ENCODE measurements at regions not wholly inside any gene's neighbourhood (a gene's known extent, or its start where the extent isn't known, plus 50 kb on each side); places are given as distances from the start of the nearest gene placed in this dataset.

DNA sequence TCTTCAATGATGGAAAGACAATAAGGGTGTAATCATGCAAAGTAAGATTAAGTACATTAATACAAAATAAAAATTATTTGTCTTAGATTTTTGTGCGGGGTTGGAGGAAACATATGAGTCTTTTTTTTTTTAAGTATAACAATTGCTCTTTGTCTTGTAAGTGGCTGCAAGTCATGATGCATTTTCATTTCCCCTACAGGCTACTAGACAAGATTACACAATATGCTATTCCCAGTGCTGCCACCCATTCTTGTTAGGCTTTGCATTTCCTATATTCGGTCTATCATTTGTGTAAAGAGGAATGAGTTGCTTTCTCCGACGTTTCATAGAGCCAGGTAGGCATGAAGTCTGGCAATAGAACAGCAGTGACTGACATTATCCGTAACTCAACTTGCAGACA is 294.2 kb upstream of the CYLC2 start:
- Mint-ChIP-seq H3K4me1 (no peaks in the 10 kb centered on the region), H3K27ac (no peak overlapping the region), H3K4me3 (no peak overlapping the region), H3K9me3 (peaks cover 7 to 19% (median 12%) of the 10 kb centered on the region in 3 donors), H3K27me3 (no peaks in the 10 kb centered on the region), H3K36me3 (no peaks in the 10 kb centered on the region)
- no peaks in the 10 kb centered on the region for H3K4me1 ChIP-seq (ENCODE audit: control insufficient read depth in 1 of 2, extremely low read depth in 1 of 2, insufficient read depth in 2 of 2, low read length in 2 of 2)
- H3K4me3 ChIP-seq (ENCODE audit: control insufficient read depth in 1 of 2, extremely low read depth in 1 of 2, low read length in 1 of 2): no peak overlapping the region
- H3K27me3 ChIP-seq (replicated peaks in 1 of 2; ENCODE audit: control insufficient read depth in 2 of 2, extremely low read depth in 1 of 2, insufficient read depth in 2 of 2, low read length in 1 of 2): no peaks in the 10 kb centered on the region
- 82% methylated on average over 3 of the region's 5 CpGs for WGBS (ENCODE audit: insufficient coverage)
- ChIA-PET CTCF (no interaction called here), POLR2A (no interaction called here)
- ATAC-seq (replicated peaks in 1 of 4): no peak
- H3K27ac ChIP-seq (ENCODE audit: low read length): no peak overlapping the region
- H3K36me3 ChIP-seq (ENCODE audit: control insufficient read depth in 2 of 2, extremely low read depth in 1 of 2, insufficient read depth in 1 of 2, low read length in 1 of 2): no peaks in the 10 kb centered on the region
- no peak for DNase-seq
- no peaks in the 10 kb centered on the region for H3K9me3 ChIP-seq

DNA sequence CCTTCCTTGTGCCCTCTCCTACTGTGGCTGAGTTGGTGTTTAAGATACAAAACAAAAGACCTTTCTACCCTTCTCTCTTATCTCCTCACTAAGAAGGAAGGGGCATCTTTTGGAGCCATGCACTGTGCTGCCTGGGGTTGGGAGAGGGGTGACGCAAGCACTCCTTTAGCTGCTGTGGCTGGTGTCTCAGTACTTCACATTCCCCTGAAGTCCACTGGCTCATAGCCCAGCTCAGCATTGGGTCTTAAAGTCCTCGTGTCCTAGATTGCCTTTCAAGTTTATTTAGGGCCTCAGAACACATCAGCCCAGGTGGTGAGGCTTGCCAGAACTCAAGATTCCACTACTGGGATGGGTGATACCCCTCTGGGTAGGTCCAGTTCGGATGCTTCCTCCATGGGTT is 325.9 kb upstream of the CYLC2 start:
- ATAC-seq (replicated peaks in 1 of 4) (no peak), DNase-seq (no peak)
- Mint-ChIP-seq H3K9me3 (peaks cover 2 to 22% (median 13%) of the 10 kb centered on the region in 3 donors), H3K4me3 (no peak overlapping the region), H3K27ac (no peak overlapping the region), H3K36me3 (no peaks in the 10 kb centered on the region), H3K27me3 (no peaks in the 10 kb centered on the region), H3K4me1 (no peaks in the 10 kb centered on the region)
- H3K36me3 ChIP-seq (ENCODE audit: control insufficient read depth in 2 of 2, extremely low read depth in 1 of 2, insufficient read depth in 1 of 2, low read length in 1 of 2): no peaks in the 10 kb centered on the region
- H3K9me3 ChIP-seq: no peaks in the 10 kb centered on the region
- H3K27me3 ChIP-seq (replicated peaks in 1 of 2; ENCODE audit: control insufficient read depth in 2 of 2, extremely low read depth in 1 of 2, insufficient read depth in 2 of 2, low read length in 1 of 2): no peaks in the 10 kb centered on the region
- CTCF ChIA-PET: no interaction called here
- POLR2A ChIA-PET: no interaction called here
- WGBS (ENCODE audit: insufficient coverage): 33% methylated on average over 2 of the region's 3 CpGs
- no peak overlapping the region for H3K27ac ChIP-seq (ENCODE audit: low read length)
- H3K4me3 ChIP-seq (ENCODE audit: control insufficient read depth in 1 of 2, extremely low read depth in 1 of 2, low read length in 1 of 2): no peak overlapping the region
- H3K4me1 ChIP-seq (ENCODE audit: control insufficient read depth in 1 of 2, extremely low read depth in 1 of 2, insufficient read depth in 2 of 2, low read length in 2 of 2): no peaks in the 10 kb centered on the region

DNA sequence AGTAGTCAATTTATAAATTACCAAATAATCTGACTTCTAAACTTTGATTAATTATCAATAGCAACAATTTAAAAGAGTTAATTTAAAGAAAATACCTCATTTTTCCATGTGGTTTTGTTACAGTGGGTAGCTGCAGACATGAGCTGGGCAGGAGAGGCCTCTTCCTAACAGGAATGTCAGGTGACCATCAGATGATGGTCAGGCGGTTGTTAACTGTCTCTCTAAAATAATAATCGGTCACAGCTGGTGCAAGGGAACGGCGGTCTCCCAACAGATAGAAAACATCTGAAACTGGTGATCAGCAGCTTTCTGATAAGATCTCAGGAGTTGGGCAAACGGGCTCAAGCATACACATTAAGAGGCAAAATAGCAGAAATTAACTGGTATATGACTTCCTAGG is 342.7 kb upstream of the CYLC2 start:
- no peaks in the 10 kb centered on the region for H3K27me3 ChIP-seq (replicated peaks in 1 of 2; ENCODE audit: control insufficient read depth in 2 of 2, extremely low read depth in 1 of 2, insufficient read depth in 2 of 2, low read length in 1 of 2)
- H3K4me3 ChIP-seq (ENCODE audit: control insufficient read depth in 1 of 2, extremely low read depth in 1 of 2, low read length in 1 of 2): no peak overlapping the region
- no peak for ATAC-seq (replicated peaks in 1 of 4)
- no peaks in the 10 kb centered on the region for H3K36me3 ChIP-seq (ENCODE audit: control insufficient read depth in 2 of 2, extremely low read depth in 1 of 2, insufficient read depth in 1 of 2, low read length in 1 of 2)
- ChIA-PET CTCF (no interaction called here), POLR2A (no interaction called here)
- no peak for DNase-seq
- Mint-ChIP-seq H3K4me1 (no peaks in the 10 kb centered on the region), H3K36me3 (no peaks in the 10 kb centered on the region), H3K27ac (no peak overlapping the region), H3K27me3 (no peaks in the 10 kb centered on the region), H3K4me3 (no peak overlapping the region), H3K9me3 (peaks cover 0 to 18% (median 3%) of the 10 kb centered on the region in 3 donors)
- 83% methylated on average over 2 of the region's 5 CpGs for WGBS (ENCODE audit: insufficient coverage)
- H3K27ac ChIP-seq (ENCODE audit: low read length): no peak overlapping the region
- H3K4me1 ChIP-seq (ENCODE audit: control insufficient read depth in 1 of 2, extremely low read depth in 1 of 2, insufficient read depth in 2 of 2, low read length in 2 of 2): no peaks in the 10 kb centered on the region
- H3K9me3 ChIP-seq: no peaks in the 10 kb centered on the region

DNA sequence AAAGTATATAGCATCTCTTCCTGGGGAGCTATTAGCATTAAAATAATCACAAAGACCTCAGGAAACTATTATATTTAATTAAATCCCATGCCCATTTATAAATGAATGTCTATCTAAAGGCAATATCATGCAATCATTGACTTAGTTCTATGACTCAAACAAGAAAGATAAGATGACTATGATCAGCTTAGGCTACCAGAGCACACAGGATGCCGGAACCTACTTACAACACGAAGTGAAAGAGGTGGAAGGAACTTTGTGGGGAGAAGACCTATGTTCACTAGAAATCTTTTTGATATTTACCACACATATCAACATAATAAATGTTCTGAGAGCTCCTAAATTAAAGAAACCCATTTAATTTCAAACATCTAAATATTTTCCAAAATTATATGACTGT is 344.2 kb upstream of the CYLC2 start:
- no peaks in the 10 kb centered on the region for H3K4me1 ChIP-seq (ENCODE audit: control insufficient read depth in 1 of 2, extremely low read depth in 1 of 2, insufficient read depth in 2 of 2, low read length in 2 of 2)
- ATAC-seq (replicated peaks in 1 of 4): no peak
- Mint-ChIP-seq H3K4me3 (no peak overlapping the region), H3K9me3 (peaks cover 0 to 18% (median 3%) of the 10 kb centered on the region in 3 donors), H3K27me3 (no peaks in the 10 kb centered on the region), H3K27ac (no peak overlapping the region), H3K4me1 (no peaks in the 10 kb centered on the region), H3K36me3 (no peaks in the 10 kb centered on the region)
- no peaks in the 10 kb centered on the region for H3K36me3 ChIP-seq (ENCODE audit: control insufficient read depth in 2 of 2, extremely low read depth in 1 of 2, insufficient read depth in 1 of 2, low read length in 1 of 2)
- ChIA-PET POLR2A (no interaction called here), CTCF (no interaction called here)
- DNase-seq: no peak
- no peaks in the 10 kb centered on the region for H3K9me3 ChIP-seq
- H3K4me3 ChIP-seq (ENCODE audit: control insufficient read depth in 1 of 2, extremely low read depth in 1 of 2, low read length in 1 of 2): no peak overlapping the region
- no peak overlapping the region for H3K27ac ChIP-seq (ENCODE audit: low read length)
- no CpG with 5 or more reads among the region's 2 CpGs for WGBS (ENCODE audit: insufficient coverage)
- no peaks in the 10 kb centered on the region for H3K27me3 ChIP-seq (replicated peaks in 1 of 2; ENCODE audit: control insufficient read depth in 2 of 2, extremely low read depth in 1 of 2, insufficient read depth in 2 of 2, low read length in 1 of 2)

DNA sequence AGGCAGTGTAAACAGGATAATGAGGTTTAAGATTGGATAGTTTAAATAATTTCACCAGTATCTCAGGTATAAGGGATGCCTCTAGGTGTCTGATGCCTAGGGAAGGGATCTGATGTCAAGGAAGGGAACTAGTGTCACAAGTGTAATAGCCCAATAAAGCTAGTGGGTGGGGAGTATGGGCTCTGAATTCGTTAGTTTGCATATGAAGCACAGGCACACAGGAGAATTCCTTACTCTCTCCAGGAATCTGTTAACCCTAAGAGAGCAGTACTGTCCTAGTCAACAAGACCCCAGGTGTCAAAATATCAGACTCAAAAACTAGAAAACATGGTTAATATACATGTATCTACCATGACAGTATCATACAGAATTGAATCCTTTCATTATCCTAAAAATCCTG is 352.5 kb upstream of the CYLC2 start:
- Mint-ChIP-seq H3K4me3 (no peak overlapping the region), H3K27me3 (no peaks in the 10 kb centered on the region), H3K36me3 (no peaks in the 10 kb centered on the region), H3K27ac (no peak overlapping the region), H3K9me3 (peaks cover 0 to 3% (median 0%) of the 10 kb centered on the region in 3 donors), H3K4me1 (no peaks in the 10 kb centered on the region)
- H3K27ac ChIP-seq (ENCODE audit: low read length): no peak overlapping the region
- no peak overlapping the region for H3K4me3 ChIP-seq (ENCODE audit: control insufficient read depth in 1 of 2, extremely low read depth in 1 of 2, low read length in 1 of 2)
- no CpG with 5 or more reads among the region's 1 CpG for WGBS (ENCODE audit: insufficient coverage)
- H3K4me1 ChIP-seq (ENCODE audit: control insufficient read depth in 1 of 2, extremely low read depth in 1 of 2, insufficient read depth in 2 of 2, low read length in 2 of 2): no peaks in the 10 kb centered on the region
- DNase-seq: no peak
- no peaks in the 10 kb centered on the region for H3K36me3 ChIP-seq (ENCODE audit: control insufficient read depth in 2 of 2, extremely low read depth in 1 of 2, insufficient read depth in 1 of 2, low read length in 1 of 2)
- CTCF ChIA-PET: no interaction called here
- POLR2A ChIA-PET: no interaction called here
- ATAC-seq (replicated peaks in 1 of 4): no peak
- H3K27me3 ChIP-seq (replicated peaks in 1 of 2; ENCODE audit: control insufficient read depth in 2 of 2, extremely low read depth in 1 of 2, insufficient read depth in 2 of 2, low read length in 1 of 2): no peaks in the 10 kb centered on the region
- H3K9me3 ChIP-seq: no peaks in the 10 kb centered on the region

DNA sequence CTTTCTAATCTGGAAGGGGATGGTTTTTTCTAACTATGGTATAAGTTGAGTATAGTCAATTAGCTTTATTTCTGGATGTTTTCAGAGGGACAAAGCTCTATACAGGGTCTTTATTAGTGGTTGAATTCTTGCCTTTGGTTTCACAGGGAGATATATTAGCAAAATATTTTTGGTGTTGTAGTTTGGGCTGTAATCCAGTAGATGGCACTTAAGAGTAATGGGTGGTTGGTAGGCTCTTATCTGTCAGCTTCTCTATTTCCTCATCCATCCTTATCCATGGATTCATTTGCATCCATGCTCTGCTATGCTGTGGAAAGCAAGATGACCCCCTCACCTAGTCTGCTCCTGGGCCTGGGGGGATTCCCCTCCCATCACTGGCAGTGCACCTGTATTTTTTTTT is 363.6 kb upstream of the CYLC2 start:
- Mint-ChIP-seq H3K27me3 (no peaks in the 10 kb centered on the region), H3K4me1 (no peaks in the 10 kb centered on the region), H3K27ac (no peak overlapping the region), H3K9me3 (peaks cover 17 to 30% (median 23%) of the 10 kb centered on the region in 3 donors), H3K4me3 (no peak overlapping the region), H3K36me3 (no peaks in the 10 kb centered on the region)
- no peak for DNase-seq
- no peak overlapping the region for H3K27ac ChIP-seq (ENCODE audit: low read length)
- no peaks in the 10 kb centered on the region for H3K9me3 ChIP-seq
- ATAC-seq (replicated peaks in 1 of 4): no peak
- ChIA-PET POLR2A (no interaction called here), CTCF (interaction anchor here in 1 of 2 donors (0.7 kb wide), 1 partner anchor 1273 kb away, joined by 6 read pairs; no protein-coding TSS in a partner anchor)
- H3K27me3 ChIP-seq (replicated peaks in 1 of 2; ENCODE audit: control insufficient read depth in 2 of 2, extremely low read depth in 1 of 2, insufficient read depth in 2 of 2, low read length in 1 of 2): no peaks in the 10 kb centered on the region
- H3K4me3 ChIP-seq (ENCODE audit: control insufficient read depth in 1 of 2, extremely low read depth in 1 of 2, low read length in 1 of 2): no peak overlapping the region
- no peaks in the 10 kb centered on the region for H3K36me3 ChIP-seq (ENCODE audit: control insufficient read depth in 2 of 2, extremely low read depth in 1 of 2, insufficient read depth in 1 of 2, low read length in 1 of 2)
- no peaks in the 10 kb centered on the region for H3K4me1 ChIP-seq (ENCODE audit: control insufficient read depth in 1 of 2, extremely low read depth in 1 of 2, insufficient read depth in 2 of 2, low read length in 2 of 2)

DNA sequence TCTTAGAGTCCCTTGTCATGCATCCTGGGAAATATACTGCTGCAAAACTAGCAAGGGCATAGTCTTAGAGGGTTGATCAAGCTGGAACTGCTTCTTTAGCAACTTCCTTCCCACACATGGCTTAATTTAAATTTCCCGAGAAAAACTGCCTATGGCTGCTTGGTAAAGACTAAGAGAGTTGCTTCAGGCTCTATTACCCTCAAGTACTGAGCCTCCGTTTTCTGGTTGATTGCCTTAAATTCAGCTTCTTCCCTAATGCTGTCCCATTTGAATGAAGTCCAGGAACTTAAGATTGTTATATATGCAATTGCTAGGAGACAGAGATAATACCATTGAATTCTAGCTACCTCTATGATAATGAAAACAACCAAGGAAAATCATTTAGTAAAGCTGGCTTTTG is 385.7 kb upstream of the CYLC2 start:
- no CpG with 5 or more reads among the region's 2 CpGs for WGBS (ENCODE audit: insufficient coverage)
- no peaks in the 10 kb centered on the region for H3K27me3 Mint-ChIP-seq
- Histone ChIP-seq H3K27ac (ENCODE audit: low read length) (no peak overlapping the region), H3K27me3 (replicated peaks in 1 of 2; ENCODE audit: control insufficient read depth in 2 of 2, extremely low read depth in 1 of 2, insufficient read depth in 2 of 2, low read length in 1 of 2) (no peaks in the 10 kb centered on the region), H3K4me1 (ENCODE audit: control insufficient read depth in 1 of 2, extremely low read depth in 1 of 2, insufficient read depth in 2 of 2, low read length in 2 of 2) (no peaks in the 10 kb centered on the region), H3K4me3 (ENCODE audit: control insufficient read depth in 1 of 2, extremely low read depth in 1 of 2, low read length in 1 of 2) (no peak overlapping the region), H3K9me3 (peaks cover 2% of the 10 kb centered on the region), H3K36me3 (ENCODE audit: control insufficient read depth in 2 of 2, extremely low read depth in 1 of 2, insufficient read depth in 1 of 2, low read length in 1 of 2) (no peaks in the 10 kb centered on the region)
- H3K36me3 Mint-ChIP-seq: no peaks in the 10 kb centered on the region
- POLR2A ChIA-PET: no interaction called here
- DNase-seq (no peak), ATAC-seq (replicated peaks in 1 of 4) (no peak)
- H3K27ac Mint-ChIP-seq: no peak overlapping the region
- no peak overlapping the region for H3K4me3 Mint-ChIP-seq
- CTCF ChIA-PET: interaction anchor here in 1 of 2 donors (0.6 kb wide), 1 partner anchor 892 kb away, joined by 3 read pairs; no protein-coding TSS in a partner anchor
- H3K9me3 Mint-ChIP-seq: peaks cover 2 to 13% (median 4%) of the 10 kb centered on the region in 3 donors
- H3K4me1 Mint-ChIP-seq: no peaks in the 10 kb centered on the region
